ENCODE measurements at regions not wholly inside any gene's neighbourhood (a gene's known extent, or its start where the extent isn't known, plus 50 kb on each side); places are given as distances from the start of the nearest gene placed in this dataset.

GRCh38 chr12:131577766-131578165 is 133.1 kb upstream of the SFSWAP start:
- H3K4me3 ChIP-seq (ENCODE audit: low read depth, low read length) = no peak overlapping the region
- no peaks in the 10 kb centered on the region for H3K9me3 ChIP-seq
- no peaks in the 10 kb centered on the region for H3K27me3 ChIP-seq
- no peaks in the 10 kb centered on the region for H3K36me3 ChIP-seq
- no peak for TF ChIP-seq CTCF (IDR thresholded peaks at IDR 0.05; ENCODE audit: low read depth, low read length)
- H3K4me1 ChIP-seq = no peaks in the 10 kb centered on the region; the same call in 1 of the 2 replicates
- DNase-seq = no peak

- Histone ChIP-seq H3K9me3 (no peaks in the 10 kb centered on the region), H3K4me3 (ENCODE audit: low read depth, low read length) (no peak overlapping the region), H3K4me1 (no peaks in the 10 kb centered on the region; the same call in 1 of the 2 replicates), H3K36me3 (no peaks in the 10 kb centered on the region), H3K27me3 (no peaks in the 10 kb centered on the region)
- no peak for DNase-seq
- no peak for TF ChIP-seq CTCF (IDR thresholded peaks at IDR 0.05; ENCODE audit: low read depth, low read length)
Measured at GRCh38 chr12:131578828-131579470, 131.9 kb upstream of the SFSWAP start.

GRCh38 chr12:131583090-131583712 is 127.7 kb upstream of the SFSWAP start:
- DNase-seq = peak; percentile 53
- peak overlapping the region; percentile 46 for H3K4me3 ChIP-seq (ENCODE audit: low read depth, low read length)
- no peaks in the 10 kb centered on the region; the same call in 1 of the 2 replicates for H3K9me3 ChIP-seq
- TF ChIP-seq CTCF (IDR thresholded peaks at IDR 0.05; ENCODE audit: low read depth, low read length) = no peak
- no peaks in the 10 kb centered on the region for H3K27me3 ChIP-seq
- no peaks in the 10 kb centered on the region for H3K36me3 ChIP-seq
- H3K4me1 ChIP-seq = no peaks in the 10 kb centered on the region; the same call in 1 of the 2 replicates

GRCh38 chr12:131586269-131586668 is 124.6 kb upstream of the SFSWAP start:
- Histone ChIP-seq H3K27me3 (no peaks in the 10 kb centered on the region), H3K4me1 (no peaks in the 10 kb centered on the region), H3K36me3 (no peaks in the 10 kb centered on the region), H3K9me3 (no peaks in the 10 kb centered on the region; the same call in 1 of the 2 replicates), H3K4me3 (ENCODE audit: low read depth, low read length) (no peak overlapping the region)
- no peak for DNase-seq
- no peak for TF ChIP-seq CTCF (IDR thresholded peaks at IDR 0.05; ENCODE audit: low read depth, low read length)

- Histone ChIP-seq H3K36me3 (no peaks in the 10 kb centered on the region), H3K4me1 (no peaks in the 10 kb centered on the region), H3K9me3 (no peaks in the 10 kb centered on the region; the same call in 1 of the 2 replicates), H3K27me3 (no peaks in the 10 kb centered on the region), H3K4me3 (ENCODE audit: low read depth, low read length) (no peak overlapping the region)
- no peak for TF ChIP-seq CTCF (IDR thresholded peaks at IDR 0.05; ENCODE audit: low read depth, low read length)
- DNase-seq = no peak
Measured at GRCh38 chr12:131586761-131587160, 124.1 kb upstream of the SFSWAP start.

- Histone ChIP-seq H3K36me3 (no peaks in the 10 kb centered on the region), H3K27me3 (no peaks in the 10 kb centered on the region), H3K9me3 (no peaks in the 10 kb centered on the region; the same call in 1 of the 2 replicates), H3K4me3 (ENCODE audit: low read depth, low read length) (no peak overlapping the region), H3K4me1 (no peaks in the 10 kb centered on the region)
- no peak for TF ChIP-seq CTCF (IDR thresholded peaks at IDR 0.05; ENCODE audit: low read depth, low read length)
- no peak for DNase-seq
Measured at GRCh38 chr12:131587565-131587964, 123.3 kb upstream of the SFSWAP start.

Data from BE2C (cell line).